Spleen (tissue), 7 donors: ENCODE measurements at regions not wholly inside any gene's neighbourhood (a gene's known extent, or its start where the extent isn't known, plus 50 kb on each side); places are given as distances from the start of the nearest gene placed in this dataset.
"Not testable (repeated sequence)": the region's sequence is repeated elsewhere in the genome, so short reads cannot be mapped to it uniquely, and the experiment has no call there.

Experiments used
- POLR2A ChIP-seq, 3 donors: fragments of 450-650 bp; IDR thresholded peaks; one replicate each; pipeline ENCODE4 v1.5.1; 2017; ENCODE audit warnings: antibody characterized with exemption in 3 of 3, mild to moderate bottlenecking in 1 of 3
- POLR2AphosphoS5 ChIP-seq, 3 donors: sonication (generic); formaldehyde crosslinking; IDR thresholded peaks; one replicate each; pipeline ENCODE4 v1.5.1; 2017; ENCODE audit warnings: antibody characterized with exemption in 3 of 3
- TF ChIP-seq, protein P1 (sequence below), 11 experiments: fragments of 200-600 bp in 7 of 11; fragments of 450-650 bp in 4 of 11; sonication (generic) in 4 of 11; IDR thresholded peaks in 8 of 11; conservative IDR thresholded peaks in 3 of 11; 1 replicate in 7 of 11; 2 replicates in 4 of 11; pipeline versions ENCODE4 v1.4.0 to v1.8.0; 2016 to 2021; ENCODE audit warnings: antibody characterized with exemption in 11 of 11, inconsistent platforms in 4 of 11, mild to moderate bottlenecking in 1 of 11
- donor health status: DM: no; HTN: no; CAD: no; lungs with moderate emphysema.
- donor health status: DM: no; HTN: no; CAD: no.
- donor health status: DM: no; HTN: no; CAD: no.

DNA sequence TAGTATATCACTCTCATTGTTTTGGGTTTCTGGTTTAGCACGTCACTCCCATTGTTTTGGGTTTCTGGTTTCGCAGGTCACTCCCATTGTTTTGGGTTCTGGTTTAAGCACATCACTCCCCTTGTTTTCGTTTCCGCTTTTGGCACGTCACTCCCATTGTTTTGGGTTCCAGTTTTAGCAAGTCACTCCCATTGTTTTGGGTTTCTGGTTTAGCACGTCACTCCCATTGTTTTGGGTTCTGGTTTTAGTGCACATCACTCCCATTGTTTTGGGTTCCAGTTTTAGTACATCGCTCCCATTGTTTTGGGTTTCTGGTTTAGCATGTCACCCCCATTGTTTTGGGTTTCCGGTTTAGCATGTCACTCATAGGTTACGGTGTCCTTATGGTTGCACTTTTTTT, 1757.0 kb upstream of the TPTE start:
- TF ChIP-seq, protein P1, sequence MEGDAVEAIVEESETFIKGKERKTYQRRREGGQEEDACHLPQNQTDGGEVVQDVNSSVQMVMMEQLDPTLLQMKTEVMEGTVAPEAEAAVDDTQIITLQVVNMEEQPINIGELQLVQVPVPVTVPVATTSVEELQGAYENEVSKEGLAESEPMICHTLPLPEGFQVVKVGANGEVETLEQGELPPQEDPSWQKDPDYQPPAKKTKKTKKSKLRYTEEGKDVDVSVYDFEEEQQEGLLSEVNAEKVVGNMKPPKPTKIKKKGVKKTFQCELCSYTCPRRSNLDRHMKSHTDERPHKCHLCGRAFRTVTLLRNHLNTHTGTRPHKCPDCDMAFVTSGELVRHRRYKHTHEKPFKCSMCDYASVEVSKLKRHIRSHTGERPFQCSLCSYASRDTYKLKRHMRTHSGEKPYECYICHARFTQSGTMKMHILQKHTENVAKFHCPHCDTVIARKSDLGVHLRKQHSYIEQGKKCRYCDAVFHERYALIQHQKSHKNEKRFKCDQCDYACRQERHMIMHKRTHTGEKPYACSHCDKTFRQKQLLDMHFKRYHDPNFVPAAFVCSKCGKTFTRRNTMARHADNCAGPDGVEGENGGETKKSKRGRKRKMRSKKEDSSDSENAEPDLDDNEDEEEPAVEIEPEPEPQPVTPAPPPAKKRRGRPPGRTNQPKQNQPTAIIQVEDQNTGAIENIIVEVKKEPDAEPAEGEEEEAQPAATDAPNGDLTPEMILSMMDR (IDR thresholded peaks at IDR 0.05 in 8 of 11, conservative IDR thresholded peaks at IDR 0.05 in 3 of 11), result not testable (repeated sequence)
- not testable (repeated sequence) for TF ChIP-seq POLR2AphosphoS5, POLR2A (IDR thresholded peaks at IDR 0.05)
